Panc1 (cell line): ENCODE measurements at regions not wholly inside any gene's neighbourhood (a gene's known extent, or its start where the extent isn't known, plus 50 kb on each side); places are given as distances from the start of the nearest gene placed in this dataset.

Source experiments
- ATAC-seq: fragments of 200-7000 bp; cut with Tn5 transposase; 2 replicates; pipeline ENCODE4 v1.9.1; 2020; ENCODE audit warnings: mild to moderate bottlenecking, moderate library complexity
- BruUV-seq: library from RNA; stranded (reverse); fragments of 400-500 nt; replicated peaks from 2 replicates; lab custom pipeline; 2021; lab: Mats Ljungman, UMichigan
- CTCF ChIA-PET: fragments of 300-600 bp; sonication (Branson Sonifier 250); formaldehyde crosslinking; loops from one replicate; lab custom pipeline; 2022; ENCODE audit warnings: antibody characterized with exemption; lab: Charles Lee
- POLR2A ChIA-PET: fragments of 300-600 bp; sonication (Branson Sonifier 250); formaldehyde crosslinking; loops from one replicate; lab custom pipeline; 2022; ENCODE audit warnings: antibody characterized with exemption; lab: Charles Lee
- DNase-seq: peaks from one replicate; pipeline ENCODE4 v3.0.0-alpha.2; 2010; ENCODE audit warnings: low read depth, low spot score
- H3K27ac ChIP-seq: 2 replicates; pipeline ENCODE4 v1.5.1; 2011; ENCODE audit warnings: mild to moderate bottlenecking, low read length, inconsistent platforms
- H3K27me3 ChIP-seq: fragments of 200-500 bp; sonication (Bioruptor generic); 2 replicates; pipeline ENCODE4 v1.6.0; 2014; ENCODE audit warnings: low read length, inconsistent platforms; ENCODE audit not compliant: control insufficient read depth, insufficient read depth
- H3K36me3 ChIP-seq: fragments of 200-500 bp; sonication (Bioruptor generic); 2 replicates; pipeline ENCODE4 v1.5.1; 2014; ENCODE audit warnings: inconsistent platforms, mild to moderate bottlenecking, low read length, moderate library complexity; ENCODE audit not compliant: control insufficient read depth, insufficient read depth
- H3K4me1 ChIP-seq: 2 replicates; pipeline ENCODE4 v1.5.1; 2011; ENCODE audit warnings: inconsistent platforms, mild to moderate bottlenecking, low read length, moderate library complexity; ENCODE audit not compliant: control insufficient read depth, insufficient read depth
- H3K4me3 ChIP-seq, 2 experiments: 2 replicates each; pipeline ENCODE4 v1.5.1; 2011 to 2012; ENCODE audit warnings: low read depth in 2 of 2, low read length in 2 of 2, mild to moderate bottlenecking in 2 of 2, inconsistent platforms in 1 of 2, moderate library complexity in 1 of 2
- H3K9me3 ChIP-seq: fragments of 200-500 bp; sonication (Bioruptor generic); 2 replicates; pipeline ENCODE4 v1.5.1; 2014; ENCODE audit warnings: low read depth, mild to moderate bottlenecking, inconsistent platforms, low read length, moderate library complexity; ENCODE audit not compliant: control insufficient read depth, insufficient read depth
- CTCF ChIP-seq: fragments of 450-650 bp; IDR thresholded peaks from 2 replicates; pipeline ENCODE4 v1.5.1; 2017; ENCODE audit warnings: mild to moderate bottlenecking
- POLR2AphosphoS5 ChIP-seq: IDR thresholded peaks from 2 replicates; pipeline ENCODE4 v1.6.1; 2012; ENCODE audit warnings: mild to moderate bottlenecking, low read depth, low read length, moderate library complexity
- REST ChIP-seq, 2 experiments: IDR thresholded peaks; 2 replicates each; pipeline ENCODE4 v1.6.1; 2011 to 2012; ENCODE audit warnings: low read depth in 2 of 2, control low read depth in 1 of 2, low read length in 1 of 2, mild to moderate bottlenecking in 1 of 2, moderate library complexity in 1 of 2; ENCODE audit not compliant: insufficient read depth in 1 of 2
- SIN3A ChIP-seq: IDR thresholded peaks from 2 replicates; pipeline ENCODE4 v1.6.1; 2012; ENCODE audit warnings: low read depth, mild to moderate bottlenecking, low read length, moderate library complexity, borderline replicate concordance; ENCODE audit not compliant: insufficient read depth
- TCF7L2 ChIP-seq: IDR thresholded peaks from 2 replicates; pipeline ENCODE4 v1.6.1; 2011; ENCODE audit warnings: mild to moderate bottlenecking, low read depth, low read length, inconsistent platforms
- in situ Hi-C: cut with HindIII; loops from 2 replicates; pipeline ENCODE4 v1.10.0; 2016; ENCODE audit warnings: low sequenced_read_pairs, low pct_unique_long_range_greater_than_20kb
- intact Hi-C: fragments of 100-400 bp; cut with micrococcal nuclease; formaldehyde crosslinking; loops from one replicate; pipeline ENCODE4 v1.10.0; 2022; ENCODE audit not compliant: unreplicated experiment

GRCh38 chr4:44961001-44961755 lies 234.8 kb upstream of the GNPDA2 start:
- intact Hi-C loops: no loop called here
- Histone ChIP-seq H3K36me3 (no peaks in the 10 kb centered on the region), H3K4me1 (no peaks in the 10 kb centered on the region), H3K27me3 (no peaks in the 10 kb centered on the region), H3K4me3 (no peak overlapping the region), H3K27ac (no peak overlapping the region), H3K9me3 (no peaks in the 10 kb centered on the region)
- no TSS peak for BruUV-seq
- no peak for TF ChIP-seq POLR2AphosphoS5
- no peak for TF ChIP-seq TCF7L2
- no peak for TF ChIP-seq SIN3A
- no peak for TF ChIP-seq REST (IDR thresholded peaks at IDR 0.05; ENCODE audit: insufficient read depth in 1 of 2, low read depth in 2 of 2, low read length in 1 of 2)
- no peak for TF ChIP-seq CTCF
- no peak for DNase-seq
- ATAC-seq: no peak
- ChIA-PET CTCF (no interaction called here), POLR2A (no interaction called here)
- in situ Hi-C loops: no loop called here

DNA sequence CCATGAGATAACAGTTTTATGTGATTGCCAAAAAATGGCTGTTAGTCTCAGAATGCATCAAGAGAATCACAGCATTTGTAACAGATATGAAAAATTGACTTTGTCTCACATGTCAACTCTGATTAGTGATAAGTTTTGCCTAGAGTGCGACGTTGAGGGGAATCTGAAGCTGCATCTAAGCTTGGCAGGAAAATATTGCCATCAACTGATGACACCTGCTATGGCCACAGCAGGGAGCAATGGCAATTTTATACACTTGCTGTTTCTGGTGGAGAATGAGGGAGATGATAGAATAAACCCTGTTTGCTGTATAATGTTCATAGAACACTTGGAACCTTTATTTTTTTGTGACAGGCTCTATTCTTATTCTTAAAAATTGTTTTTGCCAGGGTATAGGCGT lies 205.4 kb upstream of the GNPDA2 start:
- H3K36me3 ChIP-seq: no peaks in the 10 kb centered on the region
- ATAC-seq (no peak), DNase-seq (no peak)
- no peaks in the 10 kb centered on the region for H3K9me3 ChIP-seq
- no peaks in the 10 kb centered on the region for H3K27me3 ChIP-seq
- CTCF ChIA-PET: no interaction called here
- no peaks in the 10 kb centered on the region for H3K4me1 ChIP-seq
- in situ Hi-C loops (no loop called here), intact Hi-C loops (no loop called here)
- TF ChIP-seq POLR2AphosphoS5 (no peak), TCF7L2 (no peak), REST (IDR thresholded peaks at IDR 0.05; ENCODE audit: insufficient read depth in 1 of 2, low read depth in 2 of 2, low read length in 1 of 2) (no peak), CTCF (no peak), SIN3A (no peak)
- no TSS peak for BruUV-seq
- no peak overlapping the region for H3K27ac ChIP-seq
- POLR2A ChIA-PET: no interaction called here
- no peak overlapping the region for H3K4me3 ChIP-seq
